Adrenal gland (tissue), 9 donors: ENCODE measurements at regions not wholly inside any gene's neighbourhood (a gene's known extent, or its start where the extent isn't known, plus 50 kb on each side); places are given as distances from the start of the nearest gene placed in this dataset.
A peak's percentile ranks its signal among the peaks of the same experiment; 100 is the strongest.

ENCODE experiments used
- DNase-seq, 7 donors: peaks; one replicate each; pipeline ENCODE4 v3.0.0-alpha.2; 2019 to 2020
- H3K27ac ChIP-seq, 5 donors: fragments of 200-600 bp; sonication (generic) in 4 of 5; 1 replicate in 3 of 5; 2 replicates in 2 of 5; pipeline versions ENCODE4 v1.5.1 to v1.8.0; 2016 to 2020; ENCODE audit warnings: mild to moderate bottlenecking in 1 of 5
- H3K27me3 ChIP-seq: fragments of 200-600 bp; 2 replicates; pipeline ENCODE4 v1.8.0; 2021
- H3K36me3 ChIP-seq, 2 donors: fragments of 200-600 bp; replicated peaks in 1 of 2; 1 replicate in 1 of 2; 2 replicates in 1 of 2; pipeline versions ENCODE4 v1.5.1 to v1.8.0; 2018 to 2022
- H3K4me1 ChIP-seq, 2 donors: fragments of 200-600 bp; replicated peaks in 1 of 2; 1 replicate in 1 of 2; 2 replicates in 1 of 2; pipeline versions ENCODE4 v1.5.1 to v1.8.0; 2018 to 2021
- H3K4me3 ChIP-seq, 4 donors: fragments of 200-600 bp; sonication (generic) in 3 of 4; one replicate each; pipeline ENCODE4 v1.5.1; 2016 to 2018
- H3K9me3 ChIP-seq, 3 donors: fragments of 200-600 bp; sonication (generic) in 1 of 3; replicated peaks in 1 of 3; 1 replicate in 2 of 3; 2 replicates in 1 of 3; pipeline versions ENCODE4 v1.5.1 to v1.8.0; 2016 to 2021
- POLR2A ChIP-seq, 2 donors: fragments of 450-650 bp; IDR thresholded peaks; one replicate each; pipeline ENCODE4 v1.6.1; 2017; ENCODE audit warnings: antibody characterized with exemption in 2 of 2, mild to moderate bottlenecking in 2 of 2, moderate library complexity in 1 of 2
- WGBS, 4 donors: extraction: QIAGEN DNeasy Blood & Tissue Kit in 2 of 4; methylation state at CpG; one replicate each; pipeline versions ENCODE4 v1.1.5 to v1.1.7; 2013 to 2017; 5-methylcytosine and 5-hydroxymethylcytosine counted together
- intact Hi-C, 2 donors: fragments of 100-400 bp; cut with DNase I; formaldehyde crosslinking; loops; one replicate each; pipeline versions ENCODE4 v1.14.1 to v1.15.0; 2022 to 2023
- TF ChIP-seq, protein P1 (sequence below), 6 experiments: fragments of 450-650 bp in 4 of 6; fragments of 200-600 bp in 2 of 6; sonication (generic) in 1 of 6; IDR thresholded peaks; 1 replicate in 5 of 6; 2 replicates in 1 of 6; pipeline versions ENCODE4 v1.5.1 to v1.8.0; 2016 to 2021; ENCODE audit warnings: antibody characterized with exemption in 6 of 6, mild to moderate bottlenecking in 2 of 6, moderate library complexity in 1 of 6
- donor health status: healthy with polysubstance abuse.
- donor health status: Bipolar disorder and iron deficiency.
- donor health status: DM: yes; HTN: yes; CAD: no.
- donor health status: DM: no; HTN: no; CAD: no.
- donor health status: DM: no; HTN: no; CAD: no.

DNA sequence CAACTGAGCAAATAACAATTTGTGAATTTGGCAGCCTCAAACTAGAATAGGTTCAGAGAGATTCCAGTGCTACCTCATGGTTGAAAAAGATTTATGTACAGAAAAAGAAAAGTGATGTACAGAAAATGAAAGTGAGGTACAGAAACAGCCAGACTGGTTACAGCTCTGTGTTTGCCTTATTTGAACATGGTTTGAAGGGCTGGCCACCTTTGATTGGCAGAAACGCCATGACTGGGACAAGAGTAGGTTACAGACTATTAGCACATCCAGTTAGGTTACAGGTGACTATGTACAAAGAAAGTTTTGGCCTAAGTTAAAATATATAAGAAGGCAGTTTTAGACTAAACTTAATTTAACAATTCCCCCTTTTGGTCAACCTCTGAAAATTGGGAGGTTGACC lies 309.4 kb downstream of the BTG1 start:
- intact Hi-C loops: no loop called here
- Histone ChIP-seq H3K9me3 (peaks cover 0 to 5% (median 0%) of the 10 kb centered on the region in 3 donors), H3K27ac (no peak overlapping the region), H3K27me3 (no peaks in the 10 kb centered on the region), H3K36me3 (no peaks in the 10 kb centered on the region), H3K4me1 (no peaks in the 10 kb centered on the region), H3K4me3 (no peak overlapping the region)
- WGBS, 4 donors: 92 to 97% (median 96%) methylated on average over 1 of the region's 1 CpG
- no peak for DNase-seq
- TF ChIP-seq POLR2A (IDR thresholded peaks at IDR 0.05): no peak
- TF ChIP-seq, protein P1, sequence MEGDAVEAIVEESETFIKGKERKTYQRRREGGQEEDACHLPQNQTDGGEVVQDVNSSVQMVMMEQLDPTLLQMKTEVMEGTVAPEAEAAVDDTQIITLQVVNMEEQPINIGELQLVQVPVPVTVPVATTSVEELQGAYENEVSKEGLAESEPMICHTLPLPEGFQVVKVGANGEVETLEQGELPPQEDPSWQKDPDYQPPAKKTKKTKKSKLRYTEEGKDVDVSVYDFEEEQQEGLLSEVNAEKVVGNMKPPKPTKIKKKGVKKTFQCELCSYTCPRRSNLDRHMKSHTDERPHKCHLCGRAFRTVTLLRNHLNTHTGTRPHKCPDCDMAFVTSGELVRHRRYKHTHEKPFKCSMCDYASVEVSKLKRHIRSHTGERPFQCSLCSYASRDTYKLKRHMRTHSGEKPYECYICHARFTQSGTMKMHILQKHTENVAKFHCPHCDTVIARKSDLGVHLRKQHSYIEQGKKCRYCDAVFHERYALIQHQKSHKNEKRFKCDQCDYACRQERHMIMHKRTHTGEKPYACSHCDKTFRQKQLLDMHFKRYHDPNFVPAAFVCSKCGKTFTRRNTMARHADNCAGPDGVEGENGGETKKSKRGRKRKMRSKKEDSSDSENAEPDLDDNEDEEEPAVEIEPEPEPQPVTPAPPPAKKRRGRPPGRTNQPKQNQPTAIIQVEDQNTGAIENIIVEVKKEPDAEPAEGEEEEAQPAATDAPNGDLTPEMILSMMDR (IDR thresholded peaks at IDR 0.05): no peak

DNA sequence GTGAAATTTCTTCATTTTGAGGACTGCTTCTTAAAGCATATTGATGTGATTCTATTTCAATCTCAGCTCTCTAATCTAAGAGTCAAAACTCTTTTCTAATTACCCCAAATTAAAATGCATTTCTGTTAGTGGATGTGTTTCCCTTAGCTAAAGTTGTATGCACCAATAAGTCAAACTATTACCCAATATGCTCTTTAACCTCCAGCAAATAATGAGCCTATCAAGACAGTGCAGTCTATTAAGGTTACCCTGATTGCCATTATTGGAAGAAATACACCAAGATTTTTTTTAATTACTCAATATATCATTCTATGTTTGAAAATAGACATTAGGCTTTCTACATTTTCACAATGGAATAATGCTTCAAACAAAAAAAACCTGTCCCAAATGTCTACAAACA lies 310.0 kb downstream of the BTG1 start:
- intact Hi-C loops: no loop called here
- H3K4me3 ChIP-seq: no peak overlapping the region
- DNase-seq: no peak
- H3K27me3 ChIP-seq: no peaks in the 10 kb centered on the region
- no peaks in the 10 kb centered on the region for H3K36me3 ChIP-seq
- H3K27ac ChIP-seq: no peak overlapping the region
- H3K4me1 ChIP-seq: no peaks in the 10 kb centered on the region
- H3K9me3 ChIP-seq: peaks cover 0 to 5% (median 0%) of the 10 kb centered on the region in 3 donors
- TF ChIP-seq, protein P1 (IDR thresholded peaks at IDR 0.05): no peak
- no peak for TF ChIP-seq POLR2A (IDR thresholded peaks at IDR 0.05)

DNA sequence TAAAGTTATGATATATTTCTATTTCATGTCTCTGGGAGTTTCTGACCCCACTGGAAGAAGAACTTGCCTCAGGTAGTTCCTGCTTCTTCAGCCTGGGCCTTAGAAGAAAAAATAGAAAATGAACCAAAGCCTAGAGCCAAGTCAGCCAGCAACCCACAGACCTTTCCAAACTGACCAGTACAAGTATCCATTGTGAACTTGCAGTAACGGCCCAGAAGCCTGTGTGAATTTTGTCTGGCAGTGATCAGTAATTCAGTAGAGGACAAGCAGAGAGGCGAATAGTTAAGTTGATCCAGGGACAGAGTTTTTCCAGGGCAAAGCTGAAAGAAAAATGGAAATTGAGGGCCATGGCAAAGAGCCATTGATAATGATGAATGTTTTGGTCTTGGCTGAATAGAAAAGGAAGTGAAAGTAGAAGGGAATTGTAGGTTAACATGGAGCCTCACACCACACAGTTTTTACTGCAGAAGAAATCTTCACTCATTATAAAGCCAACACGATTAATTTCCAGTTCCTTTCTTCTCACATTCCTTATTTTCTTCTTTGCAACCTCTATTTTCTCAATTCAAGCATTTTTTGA lies 311.8 kb downstream of the BTG1 start:
- peaks cover 0 to 5% (median 0%) of the 10 kb centered on the region in 3 donors for H3K9me3 ChIP-seq
- 51 to 65% (median 57%) methylated on average over 3 of the region's 3 CpGs for WGBS, 4 donors
- intact Hi-C loops: no loop called here
- no peaks in the 10 kb centered on the region for H3K27me3 ChIP-seq
- H3K36me3 ChIP-seq: no peaks in the 10 kb centered on the region
- H3K4me3 ChIP-seq: no peak overlapping the region
- H3K27ac ChIP-seq: no peak overlapping the region
- peak in 2 of 7 donors; percentile 5 to 25 for DNase-seq
- no peaks in the 10 kb centered on the region for H3K4me1 ChIP-seq
- no peak for TF ChIP-seq POLR2A (IDR thresholded peaks at IDR 0.05)
- TF ChIP-seq, protein P1 (IDR thresholded peaks at IDR 0.05): no peak

DNA sequence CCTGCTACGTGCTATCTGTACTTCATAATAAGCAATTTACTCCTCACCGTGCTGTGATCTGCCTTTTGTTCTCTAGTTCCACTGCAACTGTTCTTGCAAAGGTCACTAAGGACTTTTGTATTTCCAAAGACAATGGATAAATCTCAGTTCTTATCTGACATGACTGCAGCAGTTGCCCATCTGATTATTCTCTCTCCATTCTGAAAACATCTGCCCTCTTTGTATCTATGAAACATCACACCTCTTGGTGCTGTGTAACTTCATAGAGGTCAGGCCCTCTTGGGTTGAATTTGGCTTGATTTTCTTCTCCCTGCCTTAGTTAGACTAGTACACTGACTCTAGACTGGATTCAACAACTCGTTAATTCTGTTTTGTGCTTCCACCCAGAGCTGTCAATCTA lies 319.6 kb downstream of the BTG1 start:
- DNase-seq: peak in 1 of 7 donors; percentile 3
- Histone ChIP-seq H3K27me3 (no peaks in the 10 kb centered on the region), H3K4me1 (no peaks in the 10 kb centered on the region), H3K9me3 (no peaks in the 10 kb centered on the region), H3K27ac (no peak overlapping the region), H3K36me3 (no peaks in the 10 kb centered on the region), H3K4me3 (no peak overlapping the region)
- WGBS, 4 donors: 66 to 75% (median 74%) methylated on average over 3 of the region's 3 CpGs
- intact Hi-C loops: no loop called here
- TF ChIP-seq, protein P1 (IDR thresholded peaks at IDR 0.05): no peak
- no peak for TF ChIP-seq POLR2A (IDR thresholded peaks at IDR 0.05)
